Neural progenitor cell (in vitro differentiated cells): ENCODE measurements at regions not wholly inside any gene's neighbourhood (a gene's known extent, or its start where the extent isn't known, plus 50 kb on each side); places are given as distances from the start of the nearest gene placed in this dataset.

Source experiments
- EZH2 ChIP-seq: fragments of 200-600 bp; sonication (generic); IDR thresholded peaks from 2 replicates; pipeline ENCODE4 v1.6.1; 2017; ENCODE audit warnings: antibody characterized with exemption, mild to moderate bottlenecking, moderate library complexity
- EZH2phosphoT487 ChIP-seq: fragments of 200-600 bp; sonication (generic); IDR thresholded peaks from 2 replicates; pipeline ENCODE4 v1.6.1; 2017; ENCODE audit warnings: antibody characterized with exemption
- TF ChIP-seq, protein P1 (sequence below): fragments of 200-600 bp; sonication (generic); IDR thresholded peaks from 2 replicates; pipeline ENCODE4 v1.5.1; 2017; ENCODE audit warnings: antibody characterized with exemption, mild to moderate bottlenecking

DNA sequence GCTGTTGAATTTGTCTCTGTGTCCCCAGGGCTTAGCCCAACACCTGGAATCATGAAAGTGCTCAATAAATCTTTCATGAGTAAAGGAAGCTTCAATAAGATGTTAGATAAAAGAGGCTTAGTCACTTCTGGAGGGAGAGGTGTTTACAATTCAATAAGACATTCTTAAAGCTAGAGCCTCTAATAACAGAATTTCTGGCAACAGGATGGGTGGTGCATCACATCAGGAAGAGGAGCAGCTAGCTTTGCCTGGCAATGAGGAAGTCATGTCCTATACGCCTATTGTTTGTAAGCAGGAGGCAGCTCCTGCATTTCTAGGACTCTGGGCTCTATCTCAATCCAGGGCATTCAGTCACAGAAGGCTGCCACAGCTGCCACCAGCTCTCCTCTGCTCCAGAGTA lies 638.5 kb downstream of the EPM2A start:
- TF ChIP-seq, protein P1, sequence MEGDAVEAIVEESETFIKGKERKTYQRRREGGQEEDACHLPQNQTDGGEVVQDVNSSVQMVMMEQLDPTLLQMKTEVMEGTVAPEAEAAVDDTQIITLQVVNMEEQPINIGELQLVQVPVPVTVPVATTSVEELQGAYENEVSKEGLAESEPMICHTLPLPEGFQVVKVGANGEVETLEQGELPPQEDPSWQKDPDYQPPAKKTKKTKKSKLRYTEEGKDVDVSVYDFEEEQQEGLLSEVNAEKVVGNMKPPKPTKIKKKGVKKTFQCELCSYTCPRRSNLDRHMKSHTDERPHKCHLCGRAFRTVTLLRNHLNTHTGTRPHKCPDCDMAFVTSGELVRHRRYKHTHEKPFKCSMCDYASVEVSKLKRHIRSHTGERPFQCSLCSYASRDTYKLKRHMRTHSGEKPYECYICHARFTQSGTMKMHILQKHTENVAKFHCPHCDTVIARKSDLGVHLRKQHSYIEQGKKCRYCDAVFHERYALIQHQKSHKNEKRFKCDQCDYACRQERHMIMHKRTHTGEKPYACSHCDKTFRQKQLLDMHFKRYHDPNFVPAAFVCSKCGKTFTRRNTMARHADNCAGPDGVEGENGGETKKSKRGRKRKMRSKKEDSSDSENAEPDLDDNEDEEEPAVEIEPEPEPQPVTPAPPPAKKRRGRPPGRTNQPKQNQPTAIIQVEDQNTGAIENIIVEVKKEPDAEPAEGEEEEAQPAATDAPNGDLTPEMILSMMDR, result no peak
- TF ChIP-seq EZH2 (no peak), EZH2phosphoT487 (no peak)
